ENCODE measurements at regions not wholly inside any gene's neighbourhood (a gene's known extent, or its start where the extent isn't known, plus 50 kb on each side); places are given as distances from the start of the nearest gene placed in this dataset.
"Not testable (repeated sequence)": the region's sequence is repeated elsewhere in the genome, so short reads cannot be mapped to it uniquely, and the experiment has no call there.

DNA sequence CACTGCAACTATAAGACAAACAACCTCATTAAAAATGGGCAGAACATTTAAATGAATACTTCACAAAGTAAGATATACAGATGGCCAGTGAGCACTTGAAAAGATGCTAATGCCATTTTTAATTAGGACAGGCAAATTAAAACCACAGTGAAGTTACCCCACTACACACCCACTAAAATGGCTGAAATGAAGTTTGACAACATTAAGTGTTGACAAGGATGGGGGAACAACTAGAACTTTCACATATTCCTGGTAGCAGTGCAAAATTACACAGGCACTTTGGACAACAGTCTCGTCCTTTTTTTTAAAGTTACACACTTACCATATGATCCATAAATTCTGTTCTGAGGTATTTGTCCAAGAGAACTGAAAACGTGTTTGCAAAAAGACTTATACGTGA is 278.9 kb upstream of the DIO3 start:
- no peak for DNase-seq (ENCODE audit: low read depth in 2 of 2)

DNA sequence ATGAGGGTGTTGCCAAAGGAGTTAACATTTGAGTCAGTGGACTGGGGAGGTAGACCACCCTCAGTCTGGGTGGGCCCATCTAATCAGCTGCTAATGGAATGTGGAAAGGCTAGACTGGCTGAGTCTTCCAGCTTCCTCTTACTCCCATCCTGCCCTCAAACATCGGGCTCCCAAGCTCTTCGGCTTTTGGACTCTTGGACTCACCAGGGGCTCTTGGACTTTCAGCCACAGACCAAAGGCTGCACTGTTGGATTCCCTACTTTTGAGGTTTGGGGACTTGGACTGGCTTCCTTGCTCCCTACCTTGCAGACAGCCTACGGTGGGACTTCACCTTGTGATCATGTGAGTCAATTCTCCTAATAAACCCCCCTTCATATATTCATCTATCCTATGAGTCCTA is 276.6 kb upstream of the DIO3 start:
- DNase-seq (ENCODE audit: low read depth in 2 of 2), result no peak

DNA sequence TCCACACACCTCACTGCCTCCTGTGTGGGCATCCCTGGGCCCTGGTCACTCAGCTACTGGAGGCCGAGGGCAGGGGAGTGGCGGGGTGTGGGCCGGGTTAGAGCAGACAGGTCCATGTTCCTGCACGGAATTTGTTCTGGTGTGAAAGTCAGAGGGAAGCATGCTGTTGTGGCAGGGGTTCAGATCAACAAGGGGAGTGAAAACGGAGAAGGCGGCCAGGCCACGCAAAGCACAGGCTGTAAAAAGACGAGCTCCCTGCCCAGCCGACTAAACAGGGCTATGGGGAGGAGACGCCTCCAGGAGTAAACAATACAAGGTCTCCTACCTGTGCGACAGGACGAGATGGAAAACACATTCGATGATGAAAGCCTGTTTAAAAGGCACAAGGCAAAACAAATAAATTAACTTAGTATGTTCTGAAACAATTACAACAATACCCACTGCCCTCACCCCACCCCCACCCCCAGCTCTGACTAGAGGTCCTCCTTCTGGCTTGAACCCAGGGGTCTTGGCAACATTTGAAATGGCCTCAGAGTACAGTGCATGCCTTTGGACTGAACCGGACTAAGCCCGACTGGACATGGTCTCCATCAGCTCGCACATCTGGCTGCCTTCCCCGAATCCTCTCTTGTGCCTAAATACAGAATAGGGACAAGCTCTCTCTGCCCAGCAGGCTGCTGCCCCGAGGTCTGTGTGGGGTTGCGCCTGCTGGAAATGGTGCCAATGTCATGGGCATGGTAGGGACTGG is 274.9 kb upstream of the DIO3 start:
- DNase-seq (ENCODE audit: low read depth in 2 of 2), result no peak

DNA sequence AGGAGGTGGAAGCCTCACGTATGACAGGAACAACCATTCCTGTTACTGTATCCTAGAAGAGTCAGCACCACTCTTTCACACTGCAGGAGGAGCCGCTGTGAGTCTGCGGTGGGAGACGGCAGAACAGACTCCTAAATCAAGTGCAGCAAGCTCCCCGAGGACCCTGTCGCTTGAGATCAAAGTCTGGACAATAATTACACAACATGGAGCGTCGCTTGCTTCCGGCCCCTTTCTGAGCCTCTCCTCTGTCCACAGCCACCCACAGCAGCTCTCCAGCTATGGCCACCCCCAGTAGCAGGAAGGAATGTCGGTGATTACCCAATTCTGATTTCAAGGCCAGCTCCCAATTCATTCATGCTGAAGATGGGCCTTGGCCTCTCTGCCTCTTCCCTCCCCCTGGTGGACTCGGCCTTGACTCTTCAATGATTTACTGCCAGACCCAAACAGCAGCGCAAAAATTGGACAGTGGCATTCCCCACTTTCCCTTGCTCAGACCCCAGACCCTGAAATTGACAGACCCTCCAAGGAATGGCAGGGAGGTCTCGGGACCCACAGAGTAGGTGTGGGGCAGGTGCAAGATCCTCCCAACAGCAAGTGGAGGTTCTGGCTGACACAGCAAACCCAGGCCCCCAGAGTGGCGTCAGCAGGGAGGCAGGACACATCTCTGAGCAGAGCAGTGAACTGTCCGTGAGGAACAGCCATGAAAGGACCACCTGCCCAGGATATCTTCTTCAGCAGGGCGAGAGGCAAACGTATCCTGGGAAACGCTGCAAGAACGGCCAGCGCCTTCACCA is 272.7 kb upstream of the DIO3 start:
- DNase-seq (ENCODE audit: low read depth in 2 of 2), result no peak

DNA sequence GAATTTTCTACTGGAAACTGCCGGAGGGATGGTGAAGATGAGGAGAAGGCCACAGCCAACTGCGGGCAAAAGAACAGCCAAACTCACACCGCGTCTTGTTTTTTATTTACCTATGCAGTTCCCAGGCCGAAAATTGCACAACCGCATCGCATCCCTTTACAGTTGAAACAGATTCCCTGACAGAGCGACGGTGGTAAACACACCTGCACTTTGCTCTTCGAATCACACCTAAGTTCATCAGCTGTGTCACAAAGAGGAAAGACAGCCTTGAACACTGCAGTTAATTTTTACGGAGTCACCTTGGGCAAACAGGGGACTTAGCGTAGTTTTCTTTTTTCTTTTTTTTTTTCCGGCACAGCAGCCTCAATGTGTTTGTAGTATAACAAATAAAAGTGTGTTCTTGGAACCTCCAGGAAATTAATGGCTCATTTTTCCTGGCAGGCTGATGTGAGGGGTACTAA is 272.0 kb upstream of the DIO3 start:
- no peak for DNase-seq (ENCODE audit: low read depth in 2 of 2)

DNA sequence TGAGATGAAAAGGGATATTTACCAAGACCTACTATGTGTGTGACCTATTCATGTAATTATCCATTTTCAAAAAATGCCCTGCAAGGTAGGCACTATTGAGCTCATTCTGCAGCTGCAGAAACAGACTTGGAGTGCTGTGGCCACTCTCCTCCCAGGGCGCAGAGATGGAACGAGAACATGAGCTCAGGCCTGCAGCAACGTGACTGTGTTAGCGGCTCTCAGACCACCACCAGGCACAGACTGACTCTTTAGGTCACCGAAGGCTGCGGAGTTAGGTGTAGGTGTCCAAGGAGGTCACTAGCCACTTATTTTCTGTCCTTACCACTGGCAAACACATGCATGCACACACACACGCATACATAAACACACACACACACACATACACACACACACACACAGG is 271.4 kb upstream of the DIO3 start:
- no peak for DNase-seq (ENCODE audit: low read depth in 2 of 2)

DNA sequence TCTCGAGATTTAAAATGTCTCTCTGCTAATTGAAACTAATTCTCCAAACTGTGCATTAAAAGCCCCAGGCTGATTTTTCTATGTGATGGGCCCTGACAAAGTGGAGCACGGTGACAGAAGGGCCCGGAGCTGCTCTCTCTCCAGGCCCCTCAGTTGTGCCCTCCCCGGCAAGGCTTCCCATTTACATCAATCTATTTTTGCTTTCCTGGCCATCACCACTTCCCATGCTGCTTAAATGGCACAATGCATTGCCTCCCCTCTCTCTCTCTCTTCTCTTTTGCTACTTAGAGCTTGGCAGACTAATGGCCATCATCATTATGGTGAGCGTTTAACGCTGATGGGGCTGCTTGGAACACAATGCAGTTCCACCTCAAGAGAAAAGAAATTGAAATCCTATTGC is 270.7 kb upstream of the DIO3 start:
- no peak for DNase-seq (ENCODE audit: low read depth in 2 of 2)

DNA sequence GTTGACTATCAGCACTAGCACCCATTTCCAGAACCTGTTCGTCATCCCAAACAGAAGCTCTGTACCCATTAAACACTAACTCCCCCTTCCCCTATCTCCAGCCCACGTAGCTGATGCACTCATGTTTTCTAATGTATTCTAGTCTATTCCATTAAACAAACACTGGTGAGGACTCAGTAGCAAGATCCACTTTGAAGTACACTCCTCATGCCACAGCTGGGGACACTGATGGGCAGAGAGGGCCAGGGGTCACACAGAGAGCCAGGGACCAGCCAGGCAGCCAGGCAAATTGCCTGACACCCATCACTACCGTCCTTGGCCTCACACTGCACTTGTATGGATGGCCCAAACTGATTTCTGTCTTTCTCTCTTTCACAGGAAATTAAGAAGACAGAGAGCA is 269.9 kb upstream of the DIO3 start:
- no peak for DNase-seq (ENCODE audit: low read depth in 2 of 2)

DNA sequence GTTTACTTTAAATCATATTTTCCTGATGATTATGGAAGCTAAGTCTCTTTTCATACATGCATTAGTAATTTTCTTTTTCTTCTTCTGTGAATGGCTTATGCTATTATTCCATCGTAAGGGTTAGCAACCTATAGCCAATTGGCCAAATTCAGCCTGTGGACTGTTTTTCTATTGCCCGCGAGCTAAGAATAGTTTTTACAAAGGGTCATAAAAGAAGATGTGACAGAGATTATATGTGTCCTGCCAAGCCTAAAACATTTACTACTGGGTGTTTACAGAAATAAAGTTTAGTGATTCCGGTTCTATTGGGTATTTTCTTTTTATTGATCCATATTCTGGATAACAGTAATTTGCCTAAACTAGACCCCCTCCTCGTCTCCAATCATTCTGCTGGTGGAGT is 268.8 kb upstream of the DIO3 start:
- DNase-seq (ENCODE audit: low read depth in 2 of 2), result no peak

DNA sequence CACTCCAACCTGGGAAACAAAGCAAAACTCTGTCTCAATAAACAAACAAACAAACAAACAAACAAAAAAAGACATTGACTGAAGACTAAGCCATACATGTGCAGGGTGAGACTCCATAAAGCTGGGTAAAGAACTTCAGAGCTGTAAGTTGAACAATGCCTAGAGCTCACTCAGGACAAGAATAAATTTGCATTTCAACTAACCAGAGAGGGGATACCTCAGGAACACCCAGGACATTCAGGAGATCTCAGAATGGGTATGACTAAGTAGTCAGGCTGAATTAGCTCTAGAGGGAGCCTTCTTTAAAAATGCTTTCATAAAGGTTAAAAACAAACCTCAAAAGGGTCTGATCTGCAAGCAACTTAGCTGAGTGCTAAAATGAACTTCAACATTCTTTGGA is 267.7 kb upstream of the DIO3 start:
- DNase-seq (ENCODE audit: low read depth in 2 of 2), result no peak

DNA sequence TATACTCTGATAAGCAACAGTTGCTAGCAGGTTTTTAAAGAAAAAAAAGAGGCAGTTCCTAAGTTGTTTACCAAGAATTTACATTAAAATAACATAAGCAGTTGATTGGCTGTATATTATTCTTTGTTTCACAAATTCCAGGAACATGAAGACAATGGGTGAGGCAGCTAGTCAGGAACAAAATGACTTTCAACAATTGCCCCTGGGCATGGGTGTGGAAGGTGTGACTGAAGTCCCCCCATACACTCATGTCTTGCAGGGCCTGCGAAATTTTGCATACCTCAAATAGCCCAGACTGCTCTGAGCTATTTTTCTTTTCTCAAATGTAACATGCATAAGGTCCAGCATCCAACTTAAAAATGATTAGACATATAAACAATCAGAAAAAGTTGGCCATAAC is 267.2 kb upstream of the DIO3 start:
- DNase-seq (ENCODE audit: low read depth in 2 of 2), result no peak

DNA sequence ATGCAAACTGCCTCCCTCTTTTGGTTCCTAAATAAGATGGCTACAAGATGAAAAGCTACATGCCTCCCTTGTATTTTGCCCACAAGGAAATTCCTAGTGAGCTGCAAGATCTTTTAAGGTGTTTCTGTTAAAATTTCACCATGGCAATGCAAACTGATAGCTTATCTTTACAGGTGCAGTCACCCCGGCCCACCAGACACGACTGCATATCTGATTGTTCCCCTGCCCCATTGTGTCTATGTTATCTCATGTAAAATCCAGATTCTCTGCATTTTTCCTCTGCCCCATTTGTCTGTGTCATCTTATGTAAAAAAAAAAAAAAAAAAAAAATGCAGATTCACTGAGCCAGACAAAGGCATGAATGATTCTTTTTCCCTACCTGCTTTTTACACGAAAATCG is 261.5 kb upstream of the DIO3 start:
- DNase-seq (ENCODE audit: low read depth in 2 of 2), result not testable (repeated sequence)

DNA sequence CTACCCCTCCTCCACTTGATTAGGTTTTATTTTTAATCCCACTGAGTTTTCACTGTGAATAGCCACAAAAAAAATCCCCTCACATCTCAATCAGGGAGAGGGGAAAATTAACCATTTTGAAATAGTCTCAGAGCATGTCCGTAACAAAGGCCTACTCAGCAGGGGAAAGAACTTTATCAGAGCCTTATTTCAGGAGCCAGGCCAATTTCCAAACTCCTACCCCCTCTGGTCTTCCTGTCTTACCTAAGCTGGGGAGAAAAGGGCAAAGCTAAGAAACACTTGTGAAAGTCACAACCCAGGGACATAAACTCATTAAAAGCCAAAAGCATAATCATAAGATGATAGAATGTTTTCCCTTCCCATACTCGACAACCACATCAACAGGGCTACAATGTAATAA is 260.3 kb upstream of the DIO3 start:
- DNase-seq (ENCODE audit: low read depth in 2 of 2), result no peak

DNA sequence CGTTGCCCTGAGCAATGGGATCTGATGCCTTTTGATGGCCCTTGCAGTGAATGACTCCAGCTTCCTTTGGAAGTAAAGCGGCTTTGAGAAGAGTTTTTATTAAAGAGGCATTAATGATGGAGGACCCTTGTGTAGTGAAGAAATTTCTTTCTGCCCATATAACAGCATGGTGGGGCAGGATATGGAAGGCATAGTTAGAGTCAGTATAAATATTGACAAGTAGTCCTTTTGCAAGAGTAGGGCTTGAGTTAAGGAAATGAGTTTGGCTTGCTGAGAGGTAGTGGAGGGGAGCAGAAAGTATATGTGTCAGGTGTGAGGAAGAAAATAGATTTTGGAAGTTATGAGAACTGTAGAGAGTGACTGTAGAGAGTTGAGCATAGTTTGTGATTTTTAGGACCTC is 254.1 kb upstream of the DIO3 start:
- not testable (repeated sequence) for DNase-seq (ENCODE audit: low read depth in 2 of 2)

DNA sequence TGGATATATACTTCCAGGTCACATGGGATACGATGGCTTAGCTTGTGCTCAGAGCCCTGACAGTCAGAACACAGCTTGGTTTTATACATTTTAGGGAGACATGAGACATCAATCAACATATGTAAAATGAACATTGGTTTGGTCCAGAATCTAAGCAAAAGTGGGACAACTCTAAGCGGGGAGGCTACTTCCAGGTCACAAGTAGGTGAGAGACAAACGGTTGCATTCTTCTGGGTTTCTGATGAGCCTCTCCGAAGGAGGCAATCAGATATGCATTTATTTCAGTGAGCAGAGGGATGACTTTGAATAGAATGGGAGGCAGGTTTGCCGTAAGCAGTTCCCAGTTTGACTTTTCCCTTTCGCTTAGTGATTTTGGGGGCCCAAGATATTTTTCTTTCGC is 250.1 kb upstream of the DIO3 start:
- not testable (repeated sequence) for DNase-seq (ENCODE audit: low read depth in 2 of 2)

DNA sequence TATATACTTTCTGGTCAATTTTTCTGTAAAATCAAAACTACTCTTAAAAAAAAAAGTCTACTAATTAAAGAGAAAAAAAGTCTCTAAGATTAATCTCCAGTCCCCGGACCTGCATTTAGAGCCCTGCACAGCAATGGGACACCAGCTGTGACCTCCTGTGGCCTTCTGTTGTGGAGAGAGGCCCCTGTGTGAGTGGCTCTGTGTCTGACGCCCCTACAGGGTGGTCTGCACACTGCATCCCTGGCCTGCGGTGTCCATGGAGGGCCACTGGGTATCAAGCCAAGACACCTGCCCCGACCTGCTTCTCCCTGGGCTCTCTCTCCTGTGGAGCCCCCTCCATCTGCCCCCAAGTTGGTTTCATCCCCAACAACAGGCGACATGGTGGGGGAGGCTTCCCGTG is 248.0 kb upstream of the DIO3 start:
- no peak for DNase-seq (ENCODE audit: low read depth in 2 of 2)

DNA sequence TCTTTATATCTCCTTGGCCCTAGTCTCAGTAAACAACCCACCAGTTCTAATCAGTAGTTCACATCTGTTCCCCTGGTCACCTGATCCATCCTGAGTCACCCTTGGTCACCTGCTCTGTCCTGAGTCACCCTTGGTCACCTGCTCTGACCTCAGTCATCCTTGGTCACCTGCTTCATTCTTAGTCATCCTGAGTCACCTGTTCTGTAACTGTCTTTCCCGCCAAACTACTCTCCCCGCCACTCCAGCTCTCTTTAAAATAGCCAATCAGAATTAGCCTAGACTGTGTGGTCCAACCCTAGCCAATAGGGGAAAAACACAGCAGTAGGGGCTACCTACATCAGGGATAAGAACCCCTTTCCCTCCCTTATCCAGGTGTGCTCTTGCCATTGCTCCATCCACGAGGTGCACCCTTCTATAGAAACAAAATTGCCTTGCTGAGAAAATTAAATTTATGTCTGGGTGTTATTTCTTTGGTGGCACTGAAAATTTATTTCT is 245.4 kb upstream of the DIO3 start:
- no peak for DNase-seq (ENCODE audit: low read depth in 2 of 2)

DNA sequence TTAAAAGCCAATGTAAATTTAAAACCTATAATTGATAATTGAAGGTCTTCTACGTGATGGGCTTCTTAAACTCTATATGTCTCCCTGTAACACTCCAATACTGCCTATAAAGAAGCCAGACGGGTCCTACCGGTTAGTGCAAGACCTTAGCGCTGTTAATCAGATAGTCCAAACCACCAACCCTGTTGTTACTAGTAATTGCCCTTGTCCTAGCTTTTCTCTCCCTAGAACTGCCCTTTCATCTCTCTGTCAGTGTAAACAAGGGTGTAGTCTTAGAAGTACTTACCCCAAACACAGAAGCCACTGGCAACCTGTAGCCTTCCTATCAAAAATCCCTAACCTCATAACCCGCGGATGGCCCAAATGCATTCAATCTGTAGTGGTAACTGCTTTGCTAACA is 243.0 kb upstream of the DIO3 start:
- DNase-seq (ENCODE audit: low read depth in 2 of 2), result no peak

DNA sequence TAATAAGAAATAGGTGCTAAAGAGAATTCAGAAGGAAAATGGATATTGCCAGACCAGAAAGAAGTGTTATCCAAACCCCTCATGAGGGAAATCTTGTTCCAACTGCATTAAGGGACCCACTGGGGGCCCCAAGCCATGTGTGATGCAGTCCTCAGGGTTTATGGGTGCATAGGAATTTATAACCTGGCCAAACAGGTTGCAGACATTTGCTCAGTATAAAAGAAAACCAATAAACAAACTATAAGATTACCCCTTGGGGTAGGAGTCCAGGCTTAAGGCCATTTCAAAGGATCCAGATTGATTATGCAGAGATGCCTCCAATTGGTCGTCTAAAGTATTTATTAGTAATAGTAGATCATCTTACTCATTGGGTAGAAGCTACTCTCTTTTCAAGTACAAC is 240.9 kb upstream of the DIO3 start:
- no peak for DNase-seq (ENCODE audit: low read depth in 2 of 2)

DNA sequence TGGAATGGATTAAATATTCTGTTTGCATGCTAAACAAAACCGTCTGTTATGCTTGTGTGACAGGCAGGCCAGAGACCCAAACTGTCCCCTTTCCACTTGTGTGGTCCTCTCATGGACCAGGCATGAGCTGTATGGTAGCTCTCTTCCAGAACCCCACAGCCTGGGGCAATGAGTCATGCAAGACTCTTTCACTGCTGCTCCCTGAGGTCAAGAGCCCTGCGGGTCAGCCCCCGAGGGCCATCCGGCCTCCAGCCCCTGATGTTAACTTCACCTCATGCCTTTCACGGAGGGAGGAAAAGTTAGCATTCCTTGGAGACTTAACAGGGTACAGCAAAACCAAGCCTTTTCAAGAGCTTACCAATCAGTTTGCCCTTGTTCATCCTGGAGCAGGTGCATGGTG is 239.1 kb upstream of the DIO3 start:
- no peak for DNase-seq (ENCODE audit: low read depth in 2 of 2)

DNA sequence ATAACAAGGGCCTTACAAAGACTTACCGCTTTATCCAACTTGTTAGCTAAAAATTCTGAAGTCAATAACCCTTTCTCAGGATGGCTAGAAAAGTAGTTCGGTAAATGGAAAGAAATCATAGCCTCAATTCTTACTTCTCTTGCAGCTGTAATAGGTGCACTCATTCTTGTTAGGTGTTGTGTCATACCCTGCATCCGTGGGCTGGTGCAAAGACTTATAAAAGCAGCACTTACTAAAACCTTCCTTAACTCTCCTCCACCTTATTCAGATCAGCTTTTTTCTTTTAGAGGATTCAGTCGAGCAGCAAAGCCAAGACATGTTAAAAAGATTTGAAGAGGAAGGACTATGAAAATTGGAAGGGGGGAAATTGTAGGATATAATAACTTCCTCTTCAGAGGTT is 238.2 kb upstream of the DIO3 start:
- no peak for DNase-seq (ENCODE audit: low read depth in 2 of 2)

DNA sequence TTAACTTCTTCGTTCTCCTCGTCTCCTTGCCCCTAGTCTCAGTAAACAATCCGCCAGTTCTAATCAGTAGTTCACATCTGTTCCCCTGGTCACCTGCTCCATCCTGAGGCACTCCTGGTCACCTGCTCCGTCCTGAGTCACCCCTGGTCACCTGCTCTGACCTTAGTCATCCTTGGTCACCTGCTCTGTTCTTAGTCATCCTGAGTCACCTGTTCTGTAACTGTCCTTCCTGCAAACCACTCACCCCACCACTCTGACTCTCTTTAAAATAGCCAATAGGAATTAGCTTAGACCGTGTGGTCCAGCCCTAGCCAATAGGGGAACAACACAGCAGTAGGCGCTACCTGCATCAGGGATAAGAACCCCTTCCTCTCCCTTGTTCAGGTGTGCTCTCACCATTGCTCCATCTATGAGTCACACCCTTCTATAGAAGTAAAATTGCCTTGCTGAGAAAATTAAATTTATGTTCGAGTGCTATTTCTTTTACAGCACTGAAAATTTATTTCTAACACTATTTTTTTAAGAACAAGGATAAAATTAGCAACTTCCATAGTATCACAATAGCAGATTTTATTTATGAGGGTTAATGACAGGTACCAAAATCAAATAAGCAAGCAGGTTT is 237.6 kb upstream of the DIO3 start:
- not testable (repeated sequence) for DNase-seq (ENCODE audit: low read depth in 2 of 2)

DNA sequence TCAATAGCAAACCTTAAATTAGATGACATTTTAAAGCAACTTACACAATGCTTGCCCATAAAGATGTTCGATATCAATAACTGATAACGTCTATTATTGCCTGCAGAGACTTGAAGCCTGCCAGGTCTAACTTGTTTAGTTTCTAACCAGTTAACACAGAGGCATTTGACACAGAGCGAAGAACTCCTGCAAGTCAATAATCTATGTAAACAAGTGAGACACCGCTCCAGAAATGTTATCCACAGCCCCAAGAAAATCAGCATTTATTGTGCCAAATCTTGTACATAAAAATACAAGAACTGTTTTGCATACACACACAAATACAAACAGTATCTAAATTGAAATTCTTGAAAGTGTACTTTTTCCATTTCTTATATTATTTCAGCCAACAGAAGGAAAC is 236.0 kb upstream of the DIO3 start:
- no peak for DNase-seq (ENCODE audit: low read depth in 2 of 2)

All from stimulated activated CD8-positive, alpha-beta memory T cell treated with anti-CD3 and anti-CD28 coated beads, Interleukin-15, amount 100 ng/mL, for 4 hours (primary cell).